Subcutaneous abdominal adipose tissue (tissue), 5 donors: ENCODE measurements at regions not wholly inside any gene's neighbourhood (a gene's known extent, or its start where the extent isn't known, plus 50 kb on each side); places are given as distances from the start of the nearest gene placed in this dataset.

ENCODE experiments used
- H3K27ac ChIP-seq: one replicate; pipeline ENCODE4 v1.7.0; 2013; ENCODE audit warnings: low read depth, mild to moderate bottlenecking, inconsistent platforms, low read length, moderate library complexity
- H3K27me3 ChIP-seq, 5 donors: one replicate each; pipeline ENCODE4 v1.7.0; 2013; ENCODE audit warnings: low read length in 5 of 5, inconsistent platforms in 1 of 5; ENCODE audit not compliant: control insufficient read depth in 5 of 5, insufficient read depth in 4 of 5
- H3K36me3 ChIP-seq, 5 donors: one replicate each; pipeline ENCODE4 v1.7.0; 2013; ENCODE audit warnings: low read length in 5 of 5; ENCODE audit not compliant: control insufficient read depth in 5 of 5, insufficient read depth in 5 of 5
- H3K4me1 ChIP-seq, 5 donors: one replicate each; pipeline ENCODE4 v1.7.0; 2013; ENCODE audit warnings: low read length in 5 of 5, mild to moderate bottlenecking in 3 of 5, moderate library complexity in 1 of 5; ENCODE audit not compliant: control insufficient read depth in 5 of 5, insufficient read depth in 5 of 5
- H3K4me3 ChIP-seq, 5 donors: one replicate each; pipeline ENCODE4 v1.7.0; 2013; ENCODE audit warnings: low read length in 5 of 5, low read depth in 1 of 5
- H3K9ac ChIP-seq, 5 donors: one replicate each; pipeline ENCODE4 v1.7.0; 2013; ENCODE audit warnings: low read length in 5 of 5, mild to moderate bottlenecking in 4 of 5, moderate library complexity in 3 of 5
- H3K9me3 ChIP-seq, 5 donors: one replicate each; pipeline ENCODE4 v1.7.0; 2013; ENCODE audit warnings: low read length in 5 of 5; ENCODE audit not compliant: control insufficient read depth in 5 of 5
- donor health status: healthy.
- donor health status: healthy.
- donor health status: healthy.
- donor health status: healthy.
- donor health status: healthy.

DNA sequence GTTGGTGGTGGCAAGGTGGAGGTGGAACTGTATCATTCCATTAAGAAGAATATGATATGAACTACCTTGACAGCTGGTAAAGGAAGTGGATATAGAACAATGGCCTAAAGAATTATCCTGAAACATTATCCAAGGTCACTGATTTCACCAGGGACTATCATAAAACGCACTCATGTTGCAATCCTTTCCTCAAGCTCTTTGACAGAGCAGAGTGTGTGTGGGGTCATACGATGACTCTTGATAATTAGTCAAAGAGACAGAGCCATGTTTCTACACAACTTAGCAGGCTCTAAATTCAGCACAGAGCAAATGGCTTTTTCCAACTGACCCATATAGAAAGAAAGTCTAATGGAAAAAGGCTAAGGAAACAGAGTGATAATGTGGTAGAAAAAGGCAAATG lies 126.4 kb upstream of the ANKFN1 start:
- Histone ChIP-seq H3K4me1 (no peaks in the 10 kb centered on the region), H3K36me3 (no peaks in the 10 kb centered on the region), H3K9ac (no peak overlapping the region), H3K27me3 (no peaks in the 10 kb centered on the region), H3K9me3 (no peaks in the 10 kb centered on the region), H3K4me3 (no peak overlapping the region), H3K27ac (no peak overlapping the region)

DNA sequence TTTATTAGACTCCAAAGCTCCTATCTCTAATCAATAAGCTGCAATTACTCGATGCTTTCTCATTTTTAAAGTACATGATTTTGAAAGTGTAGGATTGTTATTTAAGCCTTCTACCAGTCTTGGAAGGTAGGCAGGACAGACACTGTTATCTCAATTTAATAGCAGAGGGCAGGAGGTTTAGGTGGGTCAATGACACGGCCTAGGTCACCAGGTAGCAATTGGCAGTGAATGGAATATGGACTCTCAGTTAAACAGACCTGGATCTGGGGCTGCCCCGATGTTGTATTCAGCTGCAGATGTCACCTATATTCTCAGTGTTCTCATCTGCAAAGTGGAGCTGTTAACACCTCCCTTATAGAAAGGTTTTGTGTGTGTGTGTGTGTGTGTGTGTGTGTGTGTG lies 124.4 kb upstream of the ANKFN1 start:
- Histone ChIP-seq H3K4me3 (no peak overlapping the region), H3K27me3 (no peaks in the 10 kb centered on the region), H3K27ac (no peak overlapping the region), H3K9ac (no peak overlapping the region), H3K36me3 (no peaks in the 10 kb centered on the region), H3K9me3 (no peaks in the 10 kb centered on the region), H3K4me1 (no peaks in the 10 kb centered on the region)

DNA sequence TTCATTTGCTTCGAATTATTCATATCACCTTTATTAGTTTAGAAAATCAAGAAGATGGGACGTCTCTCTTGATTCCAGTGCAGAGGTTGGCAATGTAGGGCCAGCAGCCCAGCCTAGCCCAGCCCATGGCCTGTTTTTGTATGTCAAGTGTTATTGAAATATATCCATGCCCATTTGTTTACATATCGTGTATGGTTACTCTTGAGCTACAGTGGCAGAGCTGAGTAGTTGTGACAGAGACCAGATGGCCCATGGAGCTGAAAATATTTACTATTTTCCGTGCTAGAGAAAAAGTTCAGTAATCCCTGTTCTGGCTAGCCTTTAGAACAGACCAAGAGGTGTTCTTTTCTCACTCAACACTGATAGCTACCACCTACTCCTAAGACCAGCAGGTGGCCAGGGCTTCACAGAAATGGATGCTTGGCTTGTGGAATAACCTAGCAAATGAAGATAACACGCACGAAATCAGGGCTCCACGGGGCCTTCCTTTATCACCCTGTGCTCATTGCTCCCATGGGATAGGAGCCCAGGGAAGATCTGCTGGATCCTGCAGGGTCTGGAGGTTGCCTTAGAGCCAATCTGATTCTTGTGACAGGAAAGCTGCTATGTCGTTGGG lies 123.2 kb upstream of the ANKFN1 start:
- H3K4me3 ChIP-seq, result no peak overlapping the region
- no peaks in the 10 kb centered on the region for H3K36me3 ChIP-seq
- no peak overlapping the region for H3K27ac ChIP-seq
- H3K4me1 ChIP-seq, result no peaks in the 10 kb centered on the region
- H3K9me3 ChIP-seq, result no peaks in the 10 kb centered on the region
- no peak overlapping the region for H3K9ac ChIP-seq
- no peaks in the 10 kb centered on the region for H3K27me3 ChIP-seq

DNA sequence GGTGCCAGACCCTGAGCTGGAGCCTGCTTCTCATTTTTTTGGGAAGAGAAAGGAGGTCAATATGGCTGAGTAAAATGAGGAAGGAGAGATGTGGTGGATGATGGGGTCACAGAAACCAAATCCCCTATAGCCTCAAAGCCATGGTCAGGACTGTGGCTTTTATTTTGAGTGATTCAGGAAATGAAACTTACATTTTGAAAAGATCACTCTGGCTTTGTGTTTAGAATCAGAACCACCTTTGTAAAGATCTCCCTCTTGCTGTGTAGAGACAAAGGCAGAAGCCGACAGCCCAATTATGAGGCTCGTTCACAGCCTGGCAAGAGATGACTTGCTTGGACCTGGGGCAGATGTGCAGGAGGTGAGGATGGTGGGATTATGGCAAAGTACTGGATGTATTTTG lies 121.6 kb upstream of the ANKFN1 start:
- H3K36me3 ChIP-seq, result no peaks in the 10 kb centered on the region
- no peaks in the 10 kb centered on the region for H3K4me1 ChIP-seq
- H3K27me3 ChIP-seq, result no peaks in the 10 kb centered on the region
- H3K9ac ChIP-seq, result no peak overlapping the region
- H3K9me3 ChIP-seq, result no peaks in the 10 kb centered on the region
- no peak overlapping the region for H3K4me3 ChIP-seq
- H3K27ac ChIP-seq, result no peak overlapping the region

DNA sequence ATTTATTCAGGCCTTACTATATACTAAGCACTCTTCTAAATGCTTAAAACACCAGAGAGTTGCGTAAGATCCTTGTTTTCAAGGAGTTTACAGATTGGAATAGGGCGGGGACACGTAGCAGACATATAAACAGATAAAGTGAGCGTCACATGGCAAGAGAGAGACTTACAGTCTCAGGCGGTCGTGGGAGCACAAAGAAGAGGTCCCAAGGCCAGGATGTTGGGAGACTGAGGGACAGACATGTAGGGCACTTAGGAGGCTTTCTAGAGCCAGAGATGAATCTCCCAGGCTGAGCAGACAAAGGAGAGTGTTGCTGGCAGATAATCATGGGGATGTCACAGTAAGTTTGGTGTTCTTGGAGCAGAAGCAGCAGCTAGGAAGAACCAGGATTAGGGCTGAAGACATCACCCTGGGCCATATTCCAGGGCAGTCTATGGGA lies 119.1 kb upstream of the ANKFN1 start:
- Histone ChIP-seq H3K27me3 (no peaks in the 10 kb centered on the region), H3K4me3 (no peak overlapping the region), H3K36me3 (peaks cover 0 to 2% (median 0%) of the 10 kb centered on the region in 5 donors), H3K4me1 (no peaks in the 10 kb centered on the region), H3K9ac (no peak overlapping the region), H3K27ac (peak overlapping the region; percentile 1), H3K9me3 (no peaks in the 10 kb centered on the region)

DNA sequence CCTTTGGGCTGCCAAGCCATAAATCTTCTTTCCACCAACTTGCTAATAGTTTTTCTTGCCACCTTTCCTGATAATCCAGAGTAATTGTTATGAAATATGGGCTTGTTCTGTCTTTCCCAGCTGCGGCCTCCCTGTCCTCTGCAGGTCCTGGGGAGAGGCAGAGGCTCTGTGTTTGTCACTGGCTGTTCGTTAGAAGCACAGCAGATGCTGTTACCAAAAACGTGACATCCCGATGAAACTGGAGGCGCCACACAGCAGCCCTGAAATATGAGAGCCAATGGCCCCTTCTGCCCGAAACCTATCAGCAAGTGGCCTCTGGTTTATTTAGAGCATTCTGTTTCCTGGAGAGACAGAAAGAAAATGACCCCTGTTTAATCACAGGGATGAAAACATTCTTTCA lies 115.1 kb upstream of the ANKFN1 start:
- Histone ChIP-seq H3K4me3 (no peak overlapping the region), H3K27ac (no peak overlapping the region), H3K9me3 (no peaks in the 10 kb centered on the region), H3K36me3 (peaks cover 0 to 2% (median 0%) of the 10 kb centered on the region in 5 donors), H3K4me1 (no peaks in the 10 kb centered on the region), H3K27me3 (no peaks in the 10 kb centered on the region), H3K9ac (no peak overlapping the region)

DNA sequence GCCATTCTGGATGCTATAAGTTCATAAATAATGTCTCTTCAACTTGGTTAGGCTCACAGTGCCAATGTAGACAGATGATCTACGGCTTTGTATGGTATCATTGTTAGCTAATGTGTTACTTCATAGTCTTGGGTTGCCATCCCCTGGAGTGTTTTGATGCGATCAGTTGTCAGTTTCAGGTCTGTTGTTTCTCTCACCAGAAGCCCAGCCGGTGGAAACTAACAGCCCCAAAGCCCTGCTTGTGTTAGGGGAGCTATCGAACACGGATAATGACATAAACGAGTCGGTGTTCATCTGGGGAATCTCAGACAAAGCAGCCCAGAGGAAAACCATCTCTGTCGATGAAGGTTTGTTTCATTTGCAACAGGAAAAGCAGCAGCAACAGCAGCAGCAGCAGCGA lies 107.4 kb upstream of the ANKFN1 start:
- Histone ChIP-seq H3K36me3 (no peaks in the 10 kb centered on the region), H3K9ac (no peak overlapping the region), H3K4me3 (no peak overlapping the region), H3K9me3 (no peaks in the 10 kb centered on the region), H3K27me3 (peaks cover 0 to 6% (median 0%) of the 10 kb centered on the region in 5 donors), H3K27ac (no peak overlapping the region), H3K4me1 (no peaks in the 10 kb centered on the region)

DNA sequence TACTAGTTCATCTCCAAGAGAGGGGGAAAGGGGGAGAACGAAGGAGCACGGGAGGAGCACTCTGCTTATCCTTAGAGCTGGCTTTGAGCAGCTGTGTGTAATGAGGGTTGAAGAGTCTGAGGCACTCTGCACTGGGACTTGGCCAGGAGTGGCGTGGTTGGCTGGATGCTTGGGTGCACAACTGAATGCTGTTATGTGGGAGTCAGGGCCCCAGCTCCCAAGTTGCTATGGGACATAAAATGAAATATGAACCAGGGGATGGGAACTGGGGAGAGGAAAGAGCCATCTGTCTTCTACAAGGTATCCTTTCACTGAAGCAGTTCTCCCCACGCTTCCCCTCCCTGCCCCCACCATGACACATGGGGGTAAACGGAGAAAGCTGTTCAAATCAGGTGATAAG lies 105.9 kb upstream of the ANKFN1 start:
- Histone ChIP-seq H3K27ac (no peak overlapping the region), H3K9ac (no peak overlapping the region), H3K4me1 (no peaks in the 10 kb centered on the region), H3K27me3 (peaks cover 0 to 6% (median 0%) of the 10 kb centered on the region in 5 donors), H3K9me3 (peaks cover 0 to 3% (median 1%) of the 10 kb centered on the region in 5 donors), H3K36me3 (no peaks in the 10 kb centered on the region), H3K4me3 (no peak overlapping the region)

DNA sequence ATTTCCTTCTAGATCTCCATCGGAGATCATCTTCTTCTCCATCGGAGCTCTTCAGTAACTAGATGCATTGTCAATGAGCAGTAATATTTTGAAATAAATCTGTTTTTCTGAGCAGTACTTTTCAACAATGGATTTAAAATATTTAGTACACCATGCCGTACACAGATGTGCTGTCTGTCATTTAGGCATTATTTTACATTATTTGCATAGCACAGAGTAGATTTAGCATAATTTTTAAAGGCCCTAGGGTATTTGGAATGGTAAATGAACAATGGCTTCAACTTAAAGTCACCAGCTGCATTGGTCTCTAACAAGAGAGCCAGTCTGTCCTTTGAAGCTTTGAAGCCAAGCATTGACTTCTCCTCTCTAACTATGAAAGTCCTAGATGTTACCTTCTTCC lies 95.4 kb upstream of the ANKFN1 start:
- no peak overlapping the region for H3K27ac ChIP-seq
- no peak overlapping the region for H3K4me3 ChIP-seq
- H3K4me1 ChIP-seq, result no peaks in the 10 kb centered on the region
- peaks cover 0 to 19% (median 5%) of the 10 kb centered on the region in 5 donors for H3K9me3 ChIP-seq
- no peak overlapping the region for H3K9ac ChIP-seq
- no peaks in the 10 kb centered on the region for H3K36me3 ChIP-seq
- no peaks in the 10 kb centered on the region for H3K27me3 ChIP-seq

DNA sequence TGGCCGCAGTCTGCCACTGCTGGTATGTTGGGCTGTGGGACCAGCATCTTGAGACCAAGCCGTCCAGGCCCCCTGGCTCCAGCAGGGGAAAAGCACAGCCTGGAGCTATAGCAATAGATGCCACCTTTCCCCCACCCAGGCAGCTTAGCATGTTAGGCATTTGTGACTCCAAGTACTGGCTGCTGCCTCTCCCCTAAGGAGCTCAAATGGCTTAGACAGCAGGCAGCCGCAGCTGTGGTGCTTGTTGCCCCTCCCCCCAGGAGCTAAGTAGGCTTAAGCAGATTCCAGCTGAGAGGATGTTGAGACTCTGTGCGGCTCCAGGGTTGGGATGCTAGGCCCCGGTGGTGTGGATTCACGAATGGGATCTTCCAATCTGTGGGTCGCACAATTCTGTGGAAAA lies 88.8 kb upstream of the ANKFN1 start:
- Histone ChIP-seq H3K9ac (no peak overlapping the region), H3K27me3 (no peaks in the 10 kb centered on the region), H3K4me3 (no peak overlapping the region), H3K9me3 (peaks cover 0 to 12% (median 6%) of the 10 kb centered on the region in 5 donors), H3K27ac (no peak overlapping the region), H3K4me1 (no peaks in the 10 kb centered on the region), H3K36me3 (no peaks in the 10 kb centered on the region)
